ENCODE measurements at regions not wholly inside any gene's neighbourhood (a gene's known extent, or its start where the extent isn't known, plus 50 kb on each side); places are given as distances from the start of the nearest gene placed in this dataset.

DNA sequence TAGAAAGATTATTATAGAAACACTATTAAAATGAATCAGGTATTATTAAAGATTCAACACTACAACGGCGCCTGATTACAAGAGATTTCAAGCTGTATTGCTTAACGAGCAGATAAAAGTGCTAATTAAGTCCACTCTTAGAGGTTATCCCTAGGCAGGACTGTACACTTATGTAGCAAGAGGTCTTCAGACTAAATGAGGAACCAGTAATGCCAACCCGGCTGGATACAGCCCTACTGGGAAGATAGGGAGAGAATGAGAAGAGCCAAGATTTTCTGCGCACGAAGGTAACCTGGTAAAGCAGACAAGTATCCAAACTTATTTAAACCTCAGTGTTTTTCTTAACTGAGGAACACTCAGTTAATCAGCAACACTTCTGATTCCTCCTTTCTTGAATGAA lies 115.7 kb upstream of the HIVEP3 start (continued):
- TF ChIP-seq, protein P1, sequence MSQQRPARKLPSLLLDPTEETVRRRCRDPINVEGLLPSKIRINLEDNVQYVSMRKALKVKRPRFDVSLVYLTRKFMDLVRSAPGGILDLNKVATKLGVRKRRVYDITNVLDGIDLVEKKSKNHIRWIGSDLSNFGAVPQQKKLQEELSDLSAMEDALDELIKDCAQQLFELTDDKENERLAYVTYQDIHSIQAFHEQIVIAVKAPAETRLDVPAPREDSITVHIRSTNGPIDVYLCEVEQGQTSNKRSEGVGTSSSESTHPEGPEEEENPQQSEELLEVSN (IDR thresholded peaks at IDR 0.05; ENCODE audit: borderline replicate concordance in 1 of 2, extremely low read depth in 1 of 2, insufficient read depth in 1 of 2, insufficient read length in 1 of 2, low read depth in 1 of 2, low read length in 1 of 2, poor library complexity in 1 of 2, severe bottlenecking in 1 of 2), result no peak
- TF ChIP-seq CCAR2 (IDR thresholded peaks at IDR 0.05; ENCODE audit: low read depth, low read length) (no peak), LEF1 (IDR thresholded peaks at IDR 0.05) (no peak), MAFK (IDR thresholded peaks at IDR 0.05; ENCODE audit: low read length) (no peak), ZBTB1 (CRISPR knock-in tag; IDR thresholded peaks at IDR 0.05; ENCODE audit: borderline replicate concordance, low read depth) (no peak), TAF7 (tag; IDR thresholded peaks at IDR 0.05) (no peak), ZNF24 (IDR thresholded peaks at IDR 0.05) (no peak), ZNF586 (CRISPR knock-in tag; conservative IDR thresholded peaks at IDR 0.05) (no peak)

DNA sequence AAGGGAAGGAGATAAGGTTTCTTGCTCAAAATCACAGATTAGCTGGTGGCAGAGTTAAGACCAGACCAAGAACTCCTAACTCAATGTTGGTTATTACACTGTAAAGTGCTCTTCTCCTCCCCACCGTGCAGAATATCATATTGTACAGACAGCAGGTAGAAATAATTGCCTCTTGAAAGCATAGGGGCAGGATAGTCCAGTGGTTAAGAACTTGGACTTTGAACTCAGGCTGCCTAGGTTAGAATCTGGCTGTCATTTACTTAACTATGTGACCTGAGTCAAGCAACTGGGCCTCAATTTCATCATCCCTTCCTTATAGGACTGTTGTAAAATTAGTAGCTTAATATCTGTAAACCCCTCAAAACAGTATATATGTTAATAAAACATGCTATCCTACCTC lies 114.9 kb upstream of the HIVEP3 start:
- FAIRE-seq (no peak), ATAC-seq (no peak), DNase-seq (ENCODE audit: extremely low read depth in 1 of 4, low spot score in 3 of 4) (no peak)
- Histone ChIP-seq H3K9ac (ENCODE audit: insufficient read depth in 1 of 2, low read depth in 2 of 2, low read length in 2 of 2) (no peak overlapping the region), H3K27ac (ENCODE audit: extremely low read depth, low read depth, low read length) (no peak overlapping the region), H3K4me1 (replicated peaks in 1 of 2; ENCODE audit: control insufficient read depth in 2 of 2, insufficient read depth in 2 of 2, low read length in 2 of 2) (peaks cover 2 to 14% of the 10 kb centered on the region in 2 experiments; a peak in 3 of 5 replicates), H3K4me2 (ENCODE audit: insufficient read depth, low read length) (no peak overlapping the region), H3K36me3 (ENCODE audit: control insufficient read depth, insufficient read depth, low read length) (no peaks in the 10 kb centered on the region), H3K27me3 (ENCODE audit: control insufficient read depth in 2 of 2, insufficient read depth in 2 of 2, low read length in 2 of 2) (peaks cover 3 to 25% of the 10 kb centered on the region in 2 experiments; a peak in 3 of 5 replicates), H3K9me1 (ENCODE audit: control insufficient read depth, insufficient read depth, low read length) (no peaks in the 10 kb centered on the region), H3K9me3 (replicated peaks; ENCODE audit: control insufficient read depth, insufficient read depth, low read depth, low read length) (no peaks in the 10 kb centered on the region), H3K4me3 (no peak overlapping the region), H4K20me1 (replicated peaks; ENCODE audit: control insufficient read depth, insufficient read depth, low read length) (no peaks in the 10 kb centered on the region), H3K79me2 (ENCODE audit: control insufficient read depth, insufficient read depth, low read length) (no peaks in the 10 kb centered on the region), H2AFZ (ENCODE audit: low read depth, low read length) (no peak overlapping the region)
- in situ Hi-C loops (cut with MboI) (no loop called here), intact Hi-C loops (cut with micrococcal nuclease) (no loop called here)
- 0% methylated on average over 1 of the region's 1 CpG for WGBS (ENCODE audit: insufficient coverage, low coverage, missing lambda C conversion rate)
- BruUV-seq (replicated peaks), result no TSS peak
- CTCF ChIA-PET (ENCODE audit: low intra/inter-chr PET ratio), result no interaction called here
- POLR2A ChIA-PET, result interaction anchor here (0.6 kb wide), 1 partner anchor 793 kb away, joined by 3 read pairs; no protein-coding TSS in a partner anchor
- TF ChIP-seq BRF1 (IDR thresholded peaks at IDR 0.05; ENCODE audit: borderline replicate concordance, extremely low read depth, insufficient read length) (no peak), CAMTA2 (CRISPR knock-in tag; conservative IDR thresholded peaks at IDR 0.05) (no peak), MTA1 (IDR thresholded peaks at IDR 0.05; ENCODE audit: borderline replicate concordance) (no peak), SIN3A (IDR thresholded peaks at IDR 0.05; ENCODE audit: borderline replicate concordance in 2 of 2, control insufficient read depth in 1 of 2, low read depth in 2 of 2, low read length in 2 of 2) (no peak), ZNF408 (CRISPR knock-in tag; IDR thresholded peaks at IDR 0.05; ENCODE audit: low read depth) (no peak), MTA3 (IDR thresholded peaks at IDR 0.05; ENCODE audit: borderline replicate concordance) (no peak)
- TF ChIP-seq, protein P2, sequence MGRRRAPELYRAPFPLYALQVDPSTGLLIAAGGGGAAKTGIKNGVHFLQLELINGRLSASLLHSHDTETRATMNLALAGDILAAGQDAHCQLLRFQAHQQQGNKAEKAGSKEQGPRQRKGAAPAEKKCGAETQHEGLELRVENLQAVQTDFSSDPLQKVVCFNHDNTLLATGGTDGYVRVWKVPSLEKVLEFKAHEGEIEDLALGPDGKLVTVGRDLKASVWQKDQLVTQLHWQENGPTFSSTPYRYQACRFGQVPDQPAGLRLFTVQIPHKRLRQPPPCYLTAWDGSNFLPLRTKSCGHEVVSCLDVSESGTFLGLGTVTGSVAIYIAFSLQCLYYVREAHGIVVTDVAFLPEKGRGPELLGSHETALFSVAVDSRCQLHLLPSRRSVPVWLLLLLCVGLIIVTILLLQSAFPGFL (CRISPR knock-in tag; IDR thresholded peaks at IDR 0.05), result no peak
- TF ChIP-seq, protein P3, sequence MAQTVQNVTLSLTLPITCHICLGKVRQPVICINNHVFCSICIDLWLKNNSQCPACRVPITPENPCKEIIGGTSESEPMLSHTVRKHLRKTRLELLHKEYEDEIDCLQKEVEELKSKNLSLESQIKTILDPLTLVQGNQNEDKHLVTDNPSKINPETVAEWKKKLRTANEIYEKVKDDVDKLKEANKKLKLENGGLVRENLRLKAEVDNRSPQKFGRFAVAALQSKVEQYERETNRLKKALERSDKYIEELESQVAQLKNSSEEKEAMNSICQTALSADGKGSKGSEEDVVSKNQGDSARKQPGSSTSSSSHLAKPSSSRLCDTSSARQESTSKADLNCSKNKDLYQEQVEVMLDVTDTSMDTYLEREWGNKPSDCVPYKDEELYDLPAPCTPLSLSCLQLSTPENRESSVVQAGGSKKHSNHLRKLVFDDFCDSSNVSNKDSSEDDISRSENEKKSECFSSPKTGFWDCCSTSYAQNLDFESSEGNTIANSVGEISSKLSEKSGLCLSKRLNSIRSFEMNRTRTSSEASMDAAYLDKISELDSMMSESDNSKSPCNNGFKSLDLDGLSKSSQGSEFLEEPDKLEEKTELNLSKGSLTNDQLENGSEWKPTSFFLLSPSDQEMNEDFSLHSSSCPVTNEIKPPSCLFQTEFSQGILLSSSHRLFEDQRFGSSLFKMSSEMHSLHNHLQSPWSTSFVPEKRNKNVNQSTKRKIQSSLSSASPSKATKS (CRISPR knock-in tag; IDR thresholded peaks at IDR 0.05), result no peak
- TF ChIP-seq, protein P4, sequence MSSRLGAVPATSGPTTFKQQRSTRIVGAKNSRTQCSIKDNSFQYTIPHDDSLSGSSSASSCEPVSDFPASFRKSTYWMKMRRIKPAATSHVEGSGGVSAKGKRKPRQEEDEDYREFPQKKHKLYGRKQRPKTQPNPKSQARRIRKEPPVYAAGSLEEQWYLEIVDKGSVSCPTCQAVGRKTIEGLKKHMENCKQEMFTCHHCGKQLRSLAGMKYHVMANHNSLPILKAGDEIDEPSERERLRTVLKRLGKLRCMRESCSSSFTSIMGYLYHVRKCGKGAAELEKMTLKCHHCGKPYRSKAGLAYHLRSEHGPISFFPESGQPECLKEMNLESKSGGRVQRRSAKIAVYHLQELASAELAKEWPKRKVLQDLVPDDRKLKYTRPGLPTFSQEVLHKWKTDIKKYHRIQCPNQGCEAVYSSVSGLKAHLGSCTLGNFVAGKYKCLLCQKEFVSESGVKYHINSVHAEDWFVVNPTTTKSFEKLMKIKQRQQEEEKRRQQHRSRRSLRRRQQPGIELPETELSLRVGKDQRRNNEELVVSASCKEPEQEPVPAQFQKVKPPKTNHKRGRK (tag; IDR thresholded peaks at IDR 0.05), result no peak
